ENCODE measurements at regions not wholly inside any gene's neighbourhood (a gene's known extent, or its start where the extent isn't known, plus 50 kb on each side); places are given as distances from the start of the nearest gene placed in this dataset.
"Not testable (repeated sequence)": the region's sequence is repeated elsewhere in the genome, so short reads cannot be mapped to it uniquely, and the experiment has no call there.

- no peak for DNase-seq (ENCODE audit: low read depth in 2 of 2)
Observed at GRCh38 chr9:31554941-31555340, 829.5 kb upstream of the ACO1 start.

- no peak for DNase-seq (ENCODE audit: low read depth in 2 of 2)
Observed at GRCh38 chr9:31556667-31557463, 827.6 kb upstream of the ACO1 start.

- DNase-seq (ENCODE audit: low read depth in 2 of 2), result not testable (repeated sequence)
Observed at GRCh38 chr9:31572190-31572589, 812.3 kb upstream of the ACO1 start.

DNA sequence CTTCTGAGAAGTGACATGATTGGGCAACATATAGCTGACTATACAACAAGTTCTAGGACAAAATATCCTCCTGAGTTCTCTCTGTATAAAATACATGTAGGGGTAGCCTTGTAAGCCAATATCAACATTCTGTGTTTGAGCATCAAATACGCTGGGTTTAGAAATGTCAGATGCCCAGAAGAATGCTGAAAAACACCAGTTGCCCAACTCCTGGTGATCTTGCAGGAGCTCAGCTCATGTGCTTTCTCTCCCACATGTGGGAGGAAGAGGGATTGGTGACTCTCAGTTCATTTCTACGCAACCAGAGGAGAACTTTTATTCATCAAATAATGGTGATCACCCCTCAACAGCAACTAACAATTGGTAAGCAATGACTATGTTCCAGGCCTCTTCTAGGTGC is 810.9 kb upstream of the ACO1 start:
- no peak for DNase-seq (ENCODE audit: low read depth in 2 of 2)

- no peak for DNase-seq (ENCODE audit: low read depth in 2 of 2)
Observed at GRCh38 chr9:31574006-31574765, 810.3 kb upstream of the ACO1 start.

DNA sequence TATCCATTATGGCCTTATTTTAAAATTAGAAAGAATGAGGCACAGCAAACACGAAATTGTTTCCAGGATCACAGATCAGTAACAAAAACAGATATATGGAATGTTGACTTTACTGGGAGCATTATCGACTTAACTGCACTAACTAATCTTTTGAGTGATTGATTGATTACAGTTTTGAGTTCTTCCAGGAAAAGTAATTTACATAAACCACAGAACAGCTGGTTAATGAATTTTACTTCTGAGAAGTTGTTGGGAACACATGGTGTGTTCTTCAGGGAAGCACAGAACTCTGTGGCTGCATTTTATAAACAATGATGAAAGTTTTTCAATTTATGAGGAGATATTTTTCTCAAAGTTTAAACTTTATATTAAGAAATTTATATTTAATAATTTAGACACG is 802.4 kb upstream of the ACO1 start:
- no peak for DNase-seq (ENCODE audit: low read depth in 2 of 2)

DNA sequence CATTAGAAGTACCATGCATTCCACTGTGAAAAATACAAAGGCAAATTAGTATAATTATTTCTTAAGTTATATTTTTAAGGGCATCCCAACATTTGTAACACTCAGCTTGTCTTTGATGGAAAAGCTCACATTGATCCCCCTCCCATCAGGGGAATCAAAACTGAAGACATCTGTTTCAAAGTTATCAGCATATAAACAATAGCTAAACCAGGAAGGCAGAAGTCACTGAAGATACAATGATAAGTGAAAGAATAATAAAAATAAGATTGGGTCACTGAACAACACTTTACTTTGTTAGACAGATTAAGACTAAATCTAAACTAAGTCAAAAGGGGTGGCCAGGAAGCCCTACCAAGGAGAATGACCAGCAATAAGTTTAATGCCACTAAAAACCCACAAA is 801.9 kb upstream of the ACO1 start:
- no peak for DNase-seq (ENCODE audit: low read depth in 2 of 2)

DNA sequence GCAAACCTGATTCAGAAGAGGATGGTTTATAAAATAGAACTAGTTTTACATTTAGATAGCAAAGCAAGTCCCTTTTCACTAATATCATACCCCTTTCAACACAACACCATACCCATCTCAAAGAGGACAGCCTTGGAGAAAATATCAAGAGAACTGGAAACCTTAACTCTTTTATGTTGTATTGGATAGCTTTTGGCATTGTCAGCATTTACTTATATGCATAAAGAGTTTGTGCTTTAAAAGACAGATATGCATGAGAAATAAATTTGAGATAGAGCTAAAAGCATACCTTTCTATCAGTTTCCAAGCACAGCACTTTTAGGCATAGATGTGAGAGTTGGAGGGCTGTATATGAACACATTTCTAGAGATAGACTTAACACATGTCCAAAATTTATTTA is 799.3 kb upstream of the ACO1 start:
- no peak for DNase-seq (ENCODE audit: low read depth in 2 of 2)

DNA sequence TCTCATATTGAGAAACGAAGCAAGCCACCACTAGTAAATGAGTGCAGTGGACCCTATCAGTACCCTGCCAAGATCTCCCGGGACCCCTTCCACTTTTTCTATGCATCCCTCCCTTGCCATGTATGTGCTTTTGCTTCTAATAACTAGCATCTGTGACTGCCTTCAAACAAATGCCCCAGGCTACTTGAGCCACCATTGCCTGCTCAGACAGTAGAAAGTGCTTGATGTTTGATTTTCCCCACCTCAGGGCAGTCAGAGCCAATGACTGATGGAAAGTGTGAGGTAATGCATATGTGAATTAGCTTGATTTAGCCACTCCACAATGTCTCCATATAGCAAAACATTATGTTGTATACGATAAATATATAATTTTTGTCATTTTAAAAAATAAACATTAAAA is 797.3 kb upstream of the ACO1 start:
- no peak for DNase-seq (ENCODE audit: low read depth in 2 of 2)

DNA sequence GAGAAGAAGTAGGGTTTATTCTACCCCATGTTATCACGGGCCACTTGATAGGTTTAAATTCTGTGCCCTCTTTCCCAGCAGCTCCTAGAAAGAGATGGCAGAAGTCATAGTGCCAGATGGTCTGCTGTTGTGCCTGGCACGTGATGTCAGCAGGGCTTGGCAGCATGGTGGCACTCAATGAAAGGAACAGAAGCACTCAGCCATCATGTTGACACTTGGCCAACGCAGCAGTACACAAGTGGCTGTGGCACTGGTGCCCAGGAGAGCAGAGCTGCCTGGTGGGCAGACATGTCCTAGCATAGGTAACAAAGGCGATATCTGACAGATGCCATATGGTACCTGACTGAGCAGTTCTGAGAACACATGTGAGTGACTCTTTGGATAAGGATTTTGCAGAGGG is 796.4 kb upstream of the ACO1 start:
- no peak for DNase-seq (ENCODE audit: low read depth in 2 of 2)

DNA sequence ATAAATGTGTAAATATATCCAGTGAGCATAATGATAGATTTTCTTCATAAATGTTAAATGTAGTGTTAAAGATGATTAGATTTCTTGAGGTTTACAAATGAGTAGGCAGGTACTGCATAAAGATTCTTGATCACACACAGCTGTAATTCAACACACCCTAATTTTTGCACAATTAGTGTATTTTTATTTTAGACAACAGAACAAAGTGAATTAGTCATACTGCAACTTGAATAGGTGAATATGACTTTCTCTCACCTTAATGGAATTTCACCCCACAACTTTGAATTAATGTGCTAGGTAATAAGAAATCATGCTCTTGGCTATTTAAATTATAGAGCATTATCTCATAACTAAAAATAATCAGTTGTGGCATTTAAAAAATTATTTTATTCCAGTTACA is 795.7 kb upstream of the ACO1 start:
- DNase-seq (ENCODE audit: low read depth in 2 of 2), result no peak

DNA sequence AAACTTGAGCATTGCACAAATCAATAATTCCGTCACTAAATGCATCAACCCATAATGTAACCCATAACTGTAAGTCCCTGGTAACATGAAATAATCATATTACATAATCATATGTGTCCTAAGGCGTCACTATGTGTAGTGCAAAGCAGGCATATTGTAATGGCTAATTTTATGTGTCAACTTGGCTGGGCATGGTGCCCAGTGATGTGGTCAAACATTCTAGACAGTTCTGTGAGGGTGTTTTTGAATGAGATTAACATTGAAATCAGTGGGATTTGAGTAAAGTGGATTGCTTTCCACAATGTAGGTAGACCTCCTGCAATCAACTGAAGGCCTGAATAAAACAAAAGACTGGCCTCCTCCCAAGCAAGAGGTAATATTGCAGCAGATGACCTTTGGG is 794.4 kb upstream of the ACO1 start:
- DNase-seq (ENCODE audit: low read depth in 2 of 2), result no peak

- not testable (repeated sequence) for DNase-seq (ENCODE audit: low read depth in 2 of 2)
Observed at GRCh38 chr9:31597086-31597485, 787.4 kb upstream of the ACO1 start.

GRCh38 chr9:31597977-31598376 is 786.5 kb upstream of the ACO1 start:
- no peak for DNase-seq (ENCODE audit: low read depth in 2 of 2)

DNA sequence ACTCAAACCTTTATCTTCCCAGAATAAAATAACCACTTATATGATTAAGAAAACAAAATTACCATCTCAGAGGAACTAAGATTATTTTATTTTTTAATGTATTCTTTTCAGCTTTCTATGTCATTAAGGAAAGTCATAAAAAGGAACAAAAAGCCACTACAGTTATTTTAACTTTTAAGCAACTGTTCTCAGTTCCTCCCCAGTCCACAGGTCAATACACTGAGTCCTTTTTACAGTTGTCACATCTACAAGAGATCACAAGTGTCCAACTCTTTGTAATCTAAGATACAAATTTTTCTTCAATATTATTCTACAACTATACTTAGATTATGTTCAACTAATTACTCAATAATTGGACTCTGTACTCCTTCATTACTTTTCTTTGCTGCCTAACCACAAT is 782.8 kb upstream of the ACO1 start:
- DNase-seq (ENCODE audit: low read depth in 2 of 2), result no peak

- DNase-seq (ENCODE audit: low read depth in 2 of 2), result no peak
Observed at GRCh38 chr9:31604531-31604930, 779.9 kb upstream of the ACO1 start.

DNA sequence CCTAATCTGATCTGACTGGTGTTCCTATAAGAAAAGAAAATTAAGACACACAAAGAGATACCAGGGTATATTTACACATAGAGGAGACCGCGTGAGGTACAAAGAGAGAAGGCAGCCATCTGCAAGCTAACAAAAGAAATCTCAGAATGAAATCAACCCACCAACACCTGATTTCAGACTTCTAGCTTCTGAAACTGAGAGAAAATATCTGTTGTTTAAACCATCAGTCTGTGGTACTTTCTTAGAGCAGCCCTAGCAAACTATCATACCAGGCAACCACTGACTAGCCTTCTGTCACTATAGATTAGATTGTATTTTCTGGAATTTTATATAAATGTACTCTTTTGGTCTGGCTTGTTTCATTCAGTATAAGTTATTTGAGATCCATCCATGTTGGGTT is 779.3 kb upstream of the ACO1 start:
- DNase-seq (ENCODE audit: low read depth in 2 of 2), result no peak

GRCh38 chr9:31606678-31607077 is 777.8 kb upstream of the ACO1 start:
- no peak for DNase-seq (ENCODE audit: low read depth in 2 of 2)

- no peak for DNase-seq (ENCODE audit: low read depth in 2 of 2)
Observed at GRCh38 chr9:31608416-31608815, 776.0 kb upstream of the ACO1 start.

- DNase-seq (ENCODE audit: low read depth in 2 of 2), result no peak
Observed at GRCh38 chr9:31608881-31609280, 775.6 kb upstream of the ACO1 start.

GRCh38 chr9:31612336-31613030 is 772.0 kb upstream of the ACO1 start:
- no peak for DNase-seq (ENCODE audit: low read depth in 2 of 2)

- DNase-seq (ENCODE audit: low read depth in 2 of 2), result no peak
Observed at GRCh38 chr9:31615966-31616365, 768.5 kb upstream of the ACO1 start.

GRCh38 chr9:31623511-31623910 is 760.9 kb upstream of the ACO1 start:
- no peak for DNase-seq (ENCODE audit: low read depth in 2 of 2)

Measured in stimulated activated CD4-positive, alpha-beta T cell treated with anti-CD3 and anti-CD28 coated beads, Interleukin-12 subunit alpha, Interleukin-12 subunit beta, amount 100 ng/mL, for 24 hours (primary cell).